HEK293T (cell line): ENCODE measurements at regions not wholly inside any gene's neighbourhood (a gene's known extent, or its start where the extent isn't known, plus 50 kb on each side); places are given as distances from the start of the nearest gene placed in this dataset.

Experiments used
- CTCF ChIA-PET: fragments of 350-600 bp; formaldehyde crosslinking; extraction: SDS; loops from one replicate; lab custom pipeline; 2021; ENCODE audit warnings: antibody characterized with exemption, inconsistent platforms; lab: Yijun Ruan, JAX
- POLR2A ChIA-PET: fragments of 350-600 bp; formaldehyde crosslinking; extraction: SDS; loops from one replicate; lab custom pipeline; 2020; ENCODE audit warnings: antibody characterized with exemption, inconsistent platforms; lab: Yijun Ruan, JAX
- DNase-seq: peaks from one replicate; pipeline ENCODE4 v3.0.0; 2012; ENCODE audit warnings: mixed read lengths; ENCODE audit errors: extremely low spot score
- ARNT ChIP-seq: fragments of 450-650 bp; IDR thresholded peaks from 2 replicates; pipeline ENCODE4 v1.6.1; 2017; ENCODE audit warnings: mild to moderate bottlenecking
- BHLHE40 ChIP-seq: fragments of 450-650 bp; IDR thresholded peaks from 2 replicates; pipeline ENCODE4 v1.6.1; 2016; ENCODE audit warnings: mild to moderate bottlenecking, moderate library complexity, borderline replicate concordance
- CTBP1 ChIP-seq: fragments of 450-650 bp; IDR thresholded peaks from 2 replicates; pipeline ENCODE4 v1.6.1; 2016; ENCODE audit warnings: borderline replicate concordance
- ELF4 ChIP-seq: fragments of 450-650 bp; IDR thresholded peaks from 2 replicates; pipeline ENCODE4 v1.6.1; 2017; ENCODE audit warnings: antibody characterized with exemption
- FOXA1 ChIP-seq: fragments of 450-650 bp; IDR thresholded peaks from 2 replicates; pipeline ENCODE4 v1.6.1; 2016; ENCODE audit warnings: mild to moderate bottlenecking
- FOXK2 ChIP-seq: fragments of 450-650 bp; IDR thresholded peaks from 2 replicates; pipeline ENCODE4 v1.6.1; 2016; ENCODE audit warnings: mild to moderate bottlenecking
- FOXM1 ChIP-seq: fragments of 450-650 bp; IDR thresholded peaks from 2 replicates; pipeline ENCODE4 v1.6.1; 2017; ENCODE audit warnings: mild to moderate bottlenecking, borderline replicate concordance
- HDGF ChIP-seq: fragments of 450-650 bp; IDR thresholded peaks from 2 replicates; pipeline ENCODE4 v1.6.1; 2017; ENCODE audit warnings: antibody characterized with exemption, borderline replicate concordance
- L3MBTL2 ChIP-seq: fragments of 450-650 bp; conservative IDR thresholded peaks from 2 replicates; pipeline ENCODE4 v1.6.1; 2016; ENCODE audit warnings: mild to moderate bottlenecking
- LEF1 ChIP-seq: fragments of 450-650 bp; IDR thresholded peaks from 2 replicates; pipeline ENCODE4 v1.6.1; 2017; ENCODE audit warnings: mild to moderate bottlenecking, borderline replicate concordance
- NFRKB ChIP-seq: fragments of 450-650 bp; IDR thresholded peaks from 2 replicates; pipeline ENCODE4 v1.6.1; 2016; ENCODE audit warnings: mild to moderate bottlenecking, moderate library complexity
- PKNOX1 ChIP-seq: fragments of 450-650 bp; IDR thresholded peaks from 2 replicates; pipeline ENCODE4 v1.6.1; 2016
- SP1 ChIP-seq: fragments of 450-650 bp; IDR thresholded peaks from 2 replicates; pipeline ENCODE4 v1.6.1; 2017
- SUZ12 ChIP-seq: fragments of 450-650 bp; IDR thresholded peaks from 2 replicates; pipeline ENCODE4 v1.6.1; 2016; ENCODE audit warnings: mild to moderate bottlenecking
- TARDBP ChIP-seq: fragments of 450-650 bp; IDR thresholded peaks from 2 replicates; pipeline ENCODE4 v1.6.1; 2016
- ZNF384 ChIP-seq: fragments of 450-650 bp; IDR thresholded peaks from 2 replicates; pipeline ENCODE4 v1.6.1; 2016

- no peak for TF ChIP-seq ELF4
- no peak for TF ChIP-seq FOXK2
- no peak for TF ChIP-seq CTBP1
- no peak for TF ChIP-seq PKNOX1
- no peak for DNase-seq
- CTCF ChIA-PET, result no interaction called here
- POLR2A ChIA-PET, result no interaction called here
Observed at GRCh38 chr19:30267332-30267731, 104.9 kb upstream of the ZNF536 start.

- TF ChIP-seq CTBP1 (no peak), HDGF (no peak), SP1 (no peak), BHLHE40 (no peak), FOXK2 (no peak), LEF1 (no peak), ELF4 (no peak), FOXA1 (no peak)
- CTCF ChIA-PET, result interaction anchor here (0.6 kb wide), 1 partner anchor 36 kb away, joined by 3 read pairs; no protein-coding TSS in a partner anchor
- POLR2A ChIA-PET, result no interaction called here
- DNase-seq, result no peak
Observed at GRCh38 chr19:30268601-30269000, 103.6 kb upstream of the ZNF536 start.

GRCh38 chr19:30269638-30270037, 102.5 kb upstream of the ZNF536 start:
- DNase-seq, result no peak
- POLR2A ChIA-PET, result no interaction called here
- CTCF ChIA-PET, result no interaction called here
- no peak for TF ChIP-seq HDGF
- TF ChIP-seq PKNOX1, result no peak
- TF ChIP-seq FOXK2, result no peak
- no peak for TF ChIP-seq FOXA1
- no peak for TF ChIP-seq L3MBTL2
- TF ChIP-seq ARNT, result no peak
- no peak for TF ChIP-seq LEF1
- no peak for TF ChIP-seq FOXM1
- TF ChIP-seq SUZ12, result no peak
- no peak for TF ChIP-seq ZNF384
- TF ChIP-seq NFRKB, result no peak
- TF ChIP-seq TARDBP, result no peak
- no peak for TF ChIP-seq CTBP1

GRCh38 chr19:30271816-30272215, 100.4 kb upstream of the ZNF536 start:
- CTCF ChIA-PET, result no interaction called here
- no peak for DNase-seq
- POLR2A ChIA-PET, result no interaction called here
- TF ChIP-seq HDGF (no peak), NFRKB (no peak), FOXK2 (no peak), ELF4 (no peak), TARDBP (no peak), SUZ12 (no peak), BHLHE40 (no peak), PKNOX1 (no peak), ZNF384 (no peak), FOXA1 (no peak), L3MBTL2 (no peak), SP1 (no peak), CTBP1 (no peak), FOXM1 (no peak), LEF1 (no peak), ARNT (no peak)

- ChIA-PET CTCF (no interaction called here), POLR2A (no interaction called here)
- no peak for DNase-seq
- TF ChIP-seq LEF1 (no peak), FOXA1 (no peak), PKNOX1 (no peak), ELF4 (no peak), HDGF (no peak), TARDBP (no peak), SUZ12 (no peak), BHLHE40 (no peak), FOXK2 (no peak), ARNT (no peak), FOXM1 (no peak), NFRKB (no peak), L3MBTL2 (no peak)
Observed at GRCh38 chr19:30272554-30272953, 99.6 kb upstream of the ZNF536 start.

GRCh38 chr19:30273184-30273583, 99.0 kb upstream of the ZNF536 start:
- TF ChIP-seq FOXM1 (no peak), CTBP1 (no peak), PKNOX1 (no peak), L3MBTL2 (no peak), BHLHE40 (no peak), ELF4 (no peak)
- ChIA-PET CTCF (no interaction called here), POLR2A (no interaction called here)
- DNase-seq, result no peak
